ENCODE measurements at regions not wholly inside any gene's neighbourhood (a gene's known extent, or its start where the extent isn't known, plus 50 kb on each side); places are given as distances from the start of the nearest gene placed in this dataset.

DNA sequence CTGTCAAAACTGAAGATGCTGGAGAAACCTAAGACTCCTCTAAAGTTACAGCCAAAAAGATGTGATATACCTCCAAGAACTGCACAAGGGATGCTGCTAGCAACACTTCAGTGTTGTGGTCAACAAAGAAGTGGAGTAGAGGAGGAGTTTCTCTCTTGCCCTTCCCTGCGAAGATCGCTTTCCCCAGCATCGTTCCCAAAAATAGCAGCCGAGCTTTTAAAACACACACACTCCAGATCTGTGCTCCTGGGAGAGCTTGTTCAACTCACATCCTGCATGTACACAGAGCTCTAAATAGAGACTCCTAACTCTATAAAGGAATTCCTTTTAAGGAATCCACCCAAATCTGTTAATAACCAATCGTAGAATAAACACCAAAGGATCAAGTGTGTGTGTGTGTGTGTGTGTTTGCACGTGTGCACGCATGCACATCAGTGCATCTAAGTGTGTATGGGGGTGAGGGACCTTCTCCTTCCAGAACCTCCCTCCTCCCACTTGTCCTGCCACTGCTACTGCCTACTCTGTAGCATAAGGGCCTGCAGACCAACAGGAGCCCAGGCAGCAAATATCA lies 58.5 kb downstream of the PSMG1 start:
- no peak for DNase-seq (ENCODE audit: low spot score)

DNA sequence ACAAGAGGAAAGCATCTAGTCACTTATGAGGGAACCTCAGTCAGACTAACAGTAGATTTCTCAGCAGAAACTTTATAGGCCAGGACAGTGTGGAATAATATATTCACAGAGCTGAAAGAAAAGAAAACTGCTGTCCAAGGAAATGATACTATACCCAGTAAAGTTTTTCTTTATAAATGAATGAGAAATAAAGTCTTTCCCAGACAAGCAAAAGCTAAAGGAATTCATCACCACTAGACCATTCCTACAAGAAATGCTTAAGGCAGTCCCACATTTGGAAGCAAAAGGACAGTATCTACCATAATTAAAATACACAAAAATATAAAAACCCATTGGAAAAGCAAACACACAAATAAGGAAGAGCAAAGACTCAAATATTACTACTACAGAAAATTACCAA lies 59.9 kb downstream of the PSMG1 start:
- no peak for DNase-seq (ENCODE audit: low spot score)

DNA sequence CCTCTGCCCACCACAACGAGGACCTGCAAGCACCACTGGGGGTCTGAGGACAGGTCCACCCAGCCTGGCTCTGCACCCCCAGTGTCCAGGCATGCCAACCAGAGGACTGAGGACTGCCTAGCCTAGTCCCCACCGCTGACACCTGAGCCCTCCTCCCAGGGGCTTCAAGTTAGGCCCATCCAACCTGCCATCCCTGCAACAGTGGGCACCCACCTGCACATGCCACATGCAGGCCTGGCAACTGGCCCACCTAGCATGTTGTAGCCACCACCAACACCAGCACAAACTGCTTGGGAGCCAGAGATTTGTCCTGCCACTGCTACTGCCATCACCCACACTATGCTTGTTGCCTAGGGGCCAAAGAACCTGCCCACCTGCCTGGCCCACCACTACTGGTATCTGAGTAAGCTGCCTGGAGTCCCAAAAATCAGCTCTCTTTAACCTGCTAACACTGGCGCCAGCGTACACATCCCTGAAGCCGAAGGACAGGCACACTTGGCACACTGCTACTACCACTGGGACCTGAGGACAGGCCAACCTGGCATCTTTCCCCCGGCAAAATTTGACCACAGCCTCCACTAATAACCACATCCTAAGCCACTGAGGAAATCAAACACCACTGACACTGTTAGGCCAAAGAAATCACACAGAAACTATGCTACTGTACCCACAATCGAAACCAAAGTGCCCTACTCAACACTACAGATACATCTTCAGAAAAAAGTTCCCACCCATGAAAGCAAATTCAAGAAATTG lies 61.5 kb downstream of the PSMG1 start:
- no peak for DNase-seq (ENCODE audit: low spot score)

DNA sequence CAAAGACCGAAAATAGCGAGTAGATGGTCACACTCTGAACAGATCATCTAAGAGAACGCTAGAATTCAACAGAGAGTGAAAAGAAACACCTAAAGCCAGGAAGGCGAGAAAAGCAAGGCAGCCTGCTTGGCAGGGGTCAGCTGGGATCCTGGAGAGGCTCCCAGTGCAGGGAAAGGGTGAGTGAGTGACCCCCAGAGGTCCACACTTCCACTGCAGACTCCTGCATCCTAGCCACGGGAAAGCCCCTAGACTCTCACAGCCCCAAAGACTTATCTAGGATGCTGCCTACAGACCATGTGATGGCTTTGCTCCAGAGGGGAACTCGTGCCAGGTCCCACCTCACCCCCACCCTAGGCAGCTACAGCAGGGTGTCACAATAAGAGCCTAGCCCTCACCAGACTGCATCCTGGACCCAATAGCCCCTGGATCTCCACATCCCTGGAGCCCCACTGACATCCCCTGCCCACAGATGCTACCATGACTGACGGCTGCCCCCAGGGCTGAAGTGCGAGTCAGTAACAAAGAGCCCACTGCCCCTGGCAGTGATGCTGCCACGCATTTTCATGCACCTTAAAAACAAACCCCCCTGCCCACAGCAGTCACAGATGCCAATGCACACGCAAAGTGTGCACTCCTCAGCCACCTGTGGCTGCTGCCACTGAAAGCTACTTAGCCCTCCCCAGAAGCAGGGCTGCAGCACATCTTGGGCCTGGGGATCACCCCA lies 62.2 kb downstream of the PSMG1 start:
- DNase-seq (ENCODE audit: low spot score) = no peak

DNA sequence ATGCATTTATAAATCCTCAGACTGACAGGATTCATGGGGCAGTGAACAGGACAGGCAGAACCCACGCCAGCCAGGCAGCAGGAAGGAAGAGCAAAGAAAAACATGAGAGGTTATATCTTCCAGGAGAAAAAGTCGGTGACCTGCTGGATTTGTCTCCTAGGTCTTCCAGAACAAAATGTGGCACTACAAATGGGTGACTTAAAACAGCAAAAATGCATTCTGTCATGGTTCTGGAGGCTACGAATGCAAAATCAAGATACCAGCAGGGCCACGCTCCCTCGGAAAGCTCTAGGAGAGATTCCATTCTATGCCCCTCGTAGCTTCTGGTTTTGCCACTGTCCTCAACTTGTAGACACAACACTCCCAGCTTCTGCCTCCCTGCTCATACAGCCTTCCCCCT lies 63.4 kb downstream of the PSMG1 start:
- no peak for DNase-seq (ENCODE audit: low spot score)

DNA sequence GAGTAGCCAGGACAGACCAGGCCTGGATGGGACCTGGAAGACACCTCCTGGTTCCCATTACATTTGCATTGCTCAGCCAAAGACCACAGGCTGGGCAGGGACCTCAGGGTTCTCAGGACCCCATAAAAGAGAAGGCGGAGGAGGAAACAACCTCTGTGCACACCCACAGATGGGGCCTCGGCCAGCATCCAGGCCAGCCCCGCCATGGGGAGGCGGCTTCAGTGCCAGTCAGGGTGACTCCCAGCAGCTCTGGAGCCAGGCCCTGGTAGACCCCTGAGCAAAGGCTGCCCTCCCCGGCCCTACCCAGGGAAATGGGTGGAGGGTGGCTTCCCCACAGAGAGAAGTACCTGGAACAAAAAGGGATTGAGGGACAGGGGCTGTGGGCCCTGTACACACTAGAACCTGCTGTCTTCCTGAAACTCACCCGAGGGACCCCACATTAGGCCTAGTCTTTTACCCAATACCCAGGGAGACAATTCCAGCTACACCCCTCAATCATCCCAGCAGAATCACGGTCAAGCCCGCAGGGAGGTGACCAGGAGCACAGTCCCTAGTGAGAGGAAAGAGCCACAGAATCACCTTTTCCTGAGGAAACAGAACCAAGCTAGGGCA lies 64.5 kb downstream of the PSMG1 start:
- DNase-seq (ENCODE audit: low spot score) = no peak

DNA sequence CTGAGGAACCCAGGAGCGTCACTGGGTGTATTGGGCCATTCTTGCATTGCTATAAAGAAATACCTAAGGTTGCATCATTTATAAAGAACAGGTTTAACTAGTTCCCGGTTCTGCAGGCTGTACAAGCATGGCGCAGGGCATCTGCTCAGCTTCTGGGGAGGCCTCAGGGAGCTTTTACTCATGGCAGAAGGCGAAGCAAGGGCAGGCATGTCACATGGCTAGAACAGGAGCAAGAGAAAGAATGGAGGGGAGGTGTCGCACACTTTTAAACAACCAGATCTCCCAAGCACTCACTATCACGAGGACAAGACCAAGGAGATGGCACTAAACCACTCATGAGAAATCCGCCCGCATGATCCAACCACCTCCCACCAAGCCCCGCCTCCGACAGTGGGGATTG lies 65.2 kb downstream of the PSMG1 start:
- no peak for DNase-seq (ENCODE audit: low spot score)

DNA sequence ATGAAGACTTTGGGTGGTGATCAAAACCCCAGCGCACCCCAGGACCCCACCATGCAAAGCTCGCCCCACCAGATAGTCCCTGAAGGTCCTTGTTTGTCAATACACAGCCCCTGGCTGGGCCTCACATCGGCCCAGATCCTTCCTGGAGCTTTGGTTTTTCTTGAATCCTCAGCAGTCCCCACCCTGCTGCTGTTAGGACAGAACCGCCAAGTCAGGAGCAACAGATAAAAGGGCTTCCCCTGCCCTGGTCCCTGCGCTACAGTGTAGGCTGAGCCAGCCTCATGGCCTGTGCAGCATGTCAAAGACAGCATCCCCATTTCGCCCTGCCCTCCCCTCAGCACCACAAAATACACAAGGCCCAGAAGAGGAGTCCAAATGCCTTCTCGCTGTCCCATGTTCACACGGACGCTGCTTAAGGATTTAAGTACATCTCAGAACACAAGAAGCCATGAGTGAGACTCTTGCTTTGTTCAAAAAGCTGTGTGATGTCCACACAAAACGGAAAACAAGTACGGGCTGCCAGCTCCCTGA lies 65.7 kb downstream of the PSMG1 start:
- DNase-seq (ENCODE audit: low spot score) = no peak

DNA sequence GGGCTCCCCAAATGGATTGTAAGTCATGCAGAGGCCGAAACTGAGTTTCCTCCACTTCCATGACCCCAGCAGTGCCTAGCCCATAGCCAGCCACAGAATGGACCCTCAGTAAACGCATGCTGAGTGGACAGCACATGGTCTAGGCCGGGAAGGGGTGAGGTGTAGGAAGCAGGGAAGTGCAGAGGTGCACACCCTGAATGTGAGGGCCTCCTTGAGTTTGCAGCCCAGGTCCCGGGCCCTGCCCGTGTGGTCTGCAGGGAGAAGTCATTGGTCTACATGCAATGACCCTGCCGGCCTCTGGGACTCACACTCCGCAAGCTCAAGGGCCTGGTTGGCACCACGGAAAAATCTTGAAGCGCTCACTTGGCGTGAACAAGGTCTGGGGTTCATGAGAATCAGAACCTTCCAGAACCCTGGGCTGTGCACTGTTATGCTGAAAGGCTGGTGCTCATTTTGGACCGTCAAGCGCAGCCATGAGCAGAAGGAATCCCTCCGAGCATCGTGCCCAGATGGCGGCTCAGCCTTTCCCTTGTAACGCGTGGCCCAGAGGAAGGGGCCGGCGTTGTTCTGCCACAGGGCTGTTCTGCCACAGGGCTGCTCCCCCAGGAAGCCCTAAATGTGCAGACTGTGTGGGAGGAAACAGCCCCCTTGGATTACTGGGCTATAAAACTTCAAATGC lies 66.4 kb downstream of the PSMG1 start:
- no peak for DNase-seq (ENCODE audit: low spot score)

DNA sequence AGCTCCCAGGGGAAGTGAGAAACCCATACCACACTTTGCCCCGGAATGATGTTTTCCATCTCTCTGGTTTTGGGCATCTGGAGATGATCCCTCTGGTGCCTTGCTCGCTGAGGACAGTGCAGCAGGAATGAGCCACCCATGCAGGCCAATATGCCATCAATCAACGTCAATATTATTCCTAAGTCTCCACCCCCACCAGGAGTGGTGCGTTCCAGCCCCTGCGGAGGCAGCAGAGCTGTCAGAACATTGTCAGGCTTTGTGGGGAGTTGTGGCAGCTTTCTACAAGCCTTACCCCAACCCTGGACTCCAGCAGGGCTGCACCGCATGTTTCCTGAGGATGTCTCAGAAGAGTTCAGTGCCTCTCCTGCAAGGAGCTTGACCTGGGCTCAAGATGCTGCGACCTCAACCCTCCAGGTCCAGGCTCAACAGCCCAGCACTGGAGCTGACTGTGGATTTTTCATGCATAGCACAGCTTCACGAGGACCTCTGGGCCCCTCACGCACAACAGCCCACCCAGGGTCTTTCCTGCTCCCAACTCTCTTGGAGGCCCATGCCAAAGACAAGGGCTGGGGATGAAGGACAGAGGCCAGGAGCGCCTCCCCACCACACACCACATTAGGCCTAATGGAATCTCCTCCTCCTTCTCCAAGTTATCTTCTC lies 67.5 kb downstream of the PSMG1 start:
- DNase-seq (ENCODE audit: low spot score) = peak; percentile 27

DNA sequence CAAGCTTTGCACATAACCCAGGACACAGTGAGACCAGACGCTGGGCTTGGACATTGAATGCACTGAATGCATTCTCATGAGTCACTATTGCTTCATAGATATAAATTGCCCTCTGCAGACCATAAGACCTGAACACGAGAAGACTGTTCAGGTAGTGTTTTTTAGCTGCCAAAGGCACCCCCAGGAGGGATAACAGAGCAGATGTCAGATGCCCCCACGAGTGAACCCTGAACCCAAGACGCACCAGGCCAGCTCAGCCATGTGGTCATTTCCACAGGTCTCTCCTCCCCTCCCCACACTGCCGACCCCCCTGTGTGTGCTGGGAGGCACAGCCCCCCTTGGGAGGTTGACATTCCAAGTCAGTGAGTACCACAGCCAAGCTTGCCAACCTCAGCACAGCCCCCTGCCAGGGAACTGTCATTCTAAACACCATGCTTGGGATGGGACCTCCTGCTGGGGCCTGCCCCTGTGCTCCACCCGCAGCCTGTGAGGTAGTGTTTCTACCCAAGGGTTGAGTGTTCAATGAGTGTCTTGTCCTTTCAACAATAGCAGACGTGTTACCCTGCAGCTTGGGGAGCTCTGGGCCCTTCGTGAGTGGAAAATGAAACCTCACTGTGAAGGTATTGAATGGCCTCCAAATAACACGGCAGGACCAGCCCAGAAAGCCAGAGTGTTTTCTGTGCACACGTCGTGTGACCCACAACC lies 68.2 kb downstream of the PSMG1 start:
- DNase-seq (ENCODE audit: low spot score) = peak; percentile 53

DNA sequence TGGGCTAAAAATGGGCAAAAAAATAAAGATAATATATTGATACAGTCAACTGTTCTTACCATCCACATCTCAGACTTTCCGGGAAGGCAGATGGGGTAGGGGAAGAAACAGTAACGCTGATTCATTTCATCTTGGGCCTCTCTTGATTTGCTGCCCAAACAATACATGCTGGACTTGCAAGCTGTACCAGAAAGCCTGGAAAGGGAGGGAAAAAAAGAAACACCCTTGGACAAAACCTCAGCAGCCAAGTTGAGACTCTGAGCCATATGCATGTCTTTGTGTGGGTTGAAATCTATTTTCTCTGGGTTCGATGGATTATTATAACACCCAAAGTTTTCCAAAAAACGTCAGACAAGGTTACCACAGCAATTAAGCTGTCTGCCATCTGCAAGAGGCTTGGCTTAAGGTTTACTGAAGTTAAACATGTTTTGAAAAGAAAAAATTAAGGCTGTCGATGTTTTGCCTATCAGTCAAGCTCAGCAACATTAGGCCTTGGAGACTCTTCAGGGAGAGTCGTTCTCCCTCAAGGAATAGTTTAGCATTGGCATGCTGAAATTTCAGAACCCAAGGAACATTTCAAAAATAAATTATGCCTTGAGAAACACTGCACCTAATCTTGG lies 71.2 kb downstream of the PSMG1 start:
- DNase-seq (ENCODE audit: low spot score) = peak; percentile 36

DNA sequence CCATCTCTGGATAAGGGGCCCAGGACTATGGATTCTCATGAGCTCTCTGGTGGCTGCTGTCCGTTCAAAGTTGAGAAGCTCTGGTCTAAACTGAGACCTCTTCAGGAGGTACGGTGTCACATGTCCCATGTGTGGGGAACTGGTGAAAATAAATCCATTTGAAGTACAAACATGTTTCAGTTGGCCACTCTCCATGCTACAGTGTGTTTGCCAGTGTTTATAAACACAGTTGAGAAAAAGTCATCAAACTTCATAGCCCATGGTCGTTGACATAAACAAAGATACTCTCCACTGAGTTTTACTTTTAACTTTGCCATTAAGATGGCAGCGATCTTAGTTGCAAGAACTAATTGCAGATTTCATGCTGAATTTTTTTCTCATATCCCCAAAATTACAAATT lies 72.8 kb downstream of the PSMG1 start:
- no peak for DNase-seq (ENCODE audit: low spot score)

DNA sequence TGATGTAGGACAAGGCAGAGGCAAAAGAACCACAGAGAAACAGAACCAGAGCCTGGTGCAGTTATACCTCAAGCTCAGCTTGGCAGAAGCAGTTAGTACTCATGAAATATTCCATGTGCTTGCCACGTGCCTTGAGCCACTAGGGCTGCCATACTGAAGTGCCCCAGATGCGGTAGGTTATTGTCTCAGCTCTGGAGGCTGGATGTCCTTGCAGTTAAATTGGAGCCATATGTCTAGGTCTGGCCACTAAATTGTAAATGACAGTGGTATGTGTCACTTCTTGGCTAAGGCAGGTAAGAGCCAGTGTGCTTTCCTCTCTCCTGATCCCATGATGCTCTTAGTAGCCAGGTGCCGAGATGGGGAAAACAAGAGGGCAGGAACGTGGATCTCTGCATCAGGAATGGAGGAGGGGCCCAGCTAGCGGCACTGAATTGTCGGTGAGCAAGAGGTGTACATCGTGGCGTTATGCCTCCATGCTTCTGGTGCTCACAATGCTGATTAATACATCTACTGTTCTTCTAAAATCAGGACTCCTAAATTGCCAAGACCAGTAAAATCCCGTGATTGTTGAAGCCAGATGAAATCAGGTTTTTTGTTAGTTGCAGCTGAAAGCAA lies 73.5 kb downstream of the PSMG1 start:
- no peak for DNase-seq (ENCODE audit: low spot score)

DNA sequence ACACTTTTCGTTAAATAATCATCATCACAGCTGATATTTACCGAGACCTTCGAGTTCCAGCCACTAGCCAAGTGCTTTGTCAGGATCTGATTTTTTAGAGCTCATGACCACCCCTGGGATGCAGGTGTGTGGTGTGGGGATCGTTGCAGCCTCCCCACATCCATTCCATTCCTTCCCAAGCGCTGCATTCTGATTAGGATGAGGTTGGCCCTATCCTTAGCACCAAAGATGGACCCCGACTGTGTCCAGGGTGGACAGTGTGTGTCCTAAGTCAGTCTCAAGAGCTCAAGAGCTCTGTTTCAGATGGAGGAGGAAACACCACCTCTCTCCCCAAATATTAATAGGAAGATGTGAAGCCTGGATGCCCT lies 74.1 kb downstream of the PSMG1 start:
- DNase-seq (ENCODE audit: low spot score) = no peak

DNA sequence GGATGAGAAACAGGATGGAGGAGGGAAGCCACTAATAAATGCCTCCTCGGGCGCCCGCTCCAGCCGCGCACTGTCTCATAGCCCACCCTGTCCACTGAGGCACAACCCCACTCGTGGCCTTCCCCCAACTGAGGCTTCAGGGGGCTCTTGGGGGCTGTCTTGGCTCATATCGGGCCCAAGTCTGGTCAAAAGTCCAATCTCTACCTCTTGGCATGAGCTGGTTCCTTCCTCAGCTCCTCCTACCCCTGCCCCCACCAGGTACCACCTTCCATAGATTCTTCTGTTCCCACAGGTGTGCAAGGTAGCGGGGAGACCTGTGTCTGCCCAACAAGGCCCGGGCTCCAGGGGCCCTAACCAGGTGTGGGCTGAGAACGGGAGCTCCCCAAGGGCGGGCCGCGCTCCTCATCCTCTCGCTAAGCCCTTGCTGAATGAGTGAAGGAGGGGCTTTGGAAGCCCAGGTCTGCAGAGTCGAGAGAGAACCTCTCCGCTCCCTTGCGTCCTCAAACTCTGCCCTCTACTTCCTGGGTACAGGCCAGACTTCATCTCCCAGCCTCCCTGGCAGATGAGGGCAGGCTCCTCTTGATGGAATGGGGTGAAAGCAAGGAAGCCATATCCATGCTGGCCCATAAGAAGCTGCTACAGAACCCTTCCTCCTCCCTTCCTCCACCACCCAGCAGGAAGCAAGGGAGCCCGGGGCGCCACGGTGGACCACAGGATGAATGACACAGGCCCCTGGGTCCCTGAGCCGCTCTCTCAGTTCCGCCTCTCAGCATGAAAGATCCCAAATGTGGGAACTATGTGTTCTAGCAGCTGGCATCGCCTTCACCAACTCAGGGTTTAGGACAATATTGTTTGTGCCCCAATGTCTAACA lies 74.7 kb downstream of the PSMG1 start:
- no peak for DNase-seq (ENCODE audit: low spot score)

DNA sequence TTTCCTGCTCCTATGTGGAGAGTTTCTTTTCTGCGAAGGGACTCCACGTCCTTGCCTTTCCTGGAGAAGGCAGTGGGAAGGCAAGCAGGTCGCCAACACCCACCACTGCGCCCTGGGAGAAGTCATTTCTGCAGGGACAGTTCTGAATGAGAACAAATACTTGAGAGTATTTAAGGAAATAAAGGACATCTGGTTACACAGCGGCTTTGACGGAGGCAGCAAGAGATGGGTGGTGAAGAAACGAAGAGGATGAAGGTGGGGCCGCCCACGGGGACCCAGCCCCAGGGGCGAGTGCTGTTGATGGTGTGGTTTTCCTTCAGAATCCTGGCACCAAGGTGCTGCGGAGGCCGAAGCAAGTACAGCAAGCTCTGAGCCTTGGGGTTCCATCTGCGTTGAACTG lies 75.5 kb downstream of the PSMG1 start:
- peak; percentile 2 for DNase-seq (ENCODE audit: low spot score)

DNA sequence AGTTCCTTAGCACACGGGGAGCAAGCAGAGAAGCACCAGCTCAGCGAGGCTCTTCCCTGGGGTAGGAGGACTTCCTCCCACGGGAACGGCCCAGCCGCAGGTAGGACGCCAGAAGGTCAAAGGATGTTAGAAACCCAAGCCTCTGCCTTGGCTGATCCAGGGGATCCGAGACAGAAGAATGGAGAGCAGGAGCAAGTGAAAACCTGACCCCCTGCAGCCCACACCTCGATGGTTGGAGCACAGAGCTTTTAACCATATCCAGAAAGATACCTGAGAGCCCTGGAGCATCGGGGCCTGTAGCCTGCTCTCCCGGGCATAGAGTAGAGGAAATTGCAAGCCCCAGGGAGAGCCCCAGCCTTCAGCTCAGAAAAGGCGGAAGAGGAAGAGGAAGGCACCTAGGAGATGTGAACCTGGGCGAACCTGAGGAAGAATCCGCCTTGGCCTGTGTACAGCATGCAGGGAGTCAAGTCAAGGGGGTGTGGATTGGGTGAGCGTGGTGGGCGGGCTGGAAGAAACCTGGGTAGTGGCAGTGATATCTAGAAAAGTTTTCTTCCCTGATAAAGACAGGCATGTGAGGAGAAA lies 76.3 kb downstream of the PSMG1 start:
- DNase-seq (ENCODE audit: low spot score) = no peak

DNA sequence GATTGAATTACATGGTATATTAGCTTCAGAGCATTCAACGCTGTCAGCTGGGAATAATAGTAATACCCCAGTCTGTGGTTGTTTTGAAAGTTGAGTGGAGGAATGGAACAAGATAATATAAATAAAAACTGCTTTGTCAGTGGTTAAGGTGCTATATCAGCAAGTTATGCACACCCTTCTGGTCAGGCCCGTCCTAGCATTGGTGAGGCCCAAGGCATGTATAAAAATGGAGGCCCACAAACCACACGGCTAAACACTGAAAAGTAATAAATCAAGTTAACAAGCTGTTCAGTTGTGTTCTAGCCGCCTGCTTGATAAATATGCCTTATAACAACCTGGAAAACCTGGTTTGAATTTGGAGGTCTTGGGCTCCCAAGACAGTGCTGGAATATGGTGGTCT lies 77.4 kb downstream of the PSMG1 start:
- DNase-seq (ENCODE audit: low spot score) = no peak

Measured in GM03348 (cell line).